Gastroesophageal sphincter (tissue), 4 donors: ENCODE measurements at regions not wholly inside any gene's neighbourhood (a gene's known extent, or its start where the extent isn't known, plus 50 kb on each side); places are given as distances from the start of the nearest gene placed in this dataset.

Source experiments
- ATAC-seq: fragments of 150-250 bp; one replicate; pipeline ENCODE4 v1.9.1; 2016; ENCODE audit warnings: mild to moderate bottlenecking, moderate library complexity
- H3K27ac ChIP-seq, 4 donors: fragments of 200-600 bp; sonication (generic) in 3 of 4; 1 replicate in 3 of 4; 2 replicates in 1 of 4; pipeline ENCODE4 v1.5.1; 2016 to 2019
- H3K27me3 ChIP-seq: fragments of 200-600 bp; sonication (generic); one replicate; pipeline ENCODE4 v1.5.1; 2019
- H3K36me3 ChIP-seq, 2 donors: fragments of 200-600 bp; sonication (generic); one replicate each; pipeline ENCODE4 v1.5.1; 2019; ENCODE audit warnings: control low read depth in 1 of 2
- H3K4me1 ChIP-seq, 3 donors: fragments of 200-600 bp; sonication (generic); 1 replicate in 2 of 3; 2 replicates in 1 of 3; pipeline ENCODE4 v1.5.1; 2016 to 2019; ENCODE audit warnings: control low read depth in 2 of 3
- H3K4me3 ChIP-seq, 2 donors: fragments of 200-600 bp; sonication (generic); one replicate each; pipeline ENCODE4 v1.5.1; 2019; ENCODE audit warnings: mild to moderate bottlenecking in 1 of 2, moderate library complexity in 1 of 2
- H3K9me3 ChIP-seq, 3 donors: fragments of 200-600 bp; sonication (generic); one replicate each; pipeline ENCODE4 v1.5.1; 2017 to 2019; ENCODE audit warnings: control low read depth in 2 of 3
- CTCF ChIP-seq, 4 experiments: fragments of 200-600 bp in 2 of 4; fragments of 450-650 bp in 2 of 4; sonication (generic) in 1 of 4; IDR thresholded peaks; one replicate each; pipeline ENCODE4 v1.5.1; 2017 to 2019; ENCODE audit warnings: antibody characterized with exemption in 4 of 4, mild to moderate bottlenecking in 2 of 4, moderate library complexity in 2 of 4
- EP300 ChIP-seq: sonication (generic); formaldehyde crosslinking; IDR thresholded peaks from one replicate; pipeline ENCODE4 v1.6.1; 2017; ENCODE audit warnings: antibody characterized with exemption, mild to moderate bottlenecking
- POLR2A ChIP-seq, 2 donors: fragments of 450-650 bp; IDR thresholded peaks; one replicate each; pipeline ENCODE4 v1.6.1; 2017; ENCODE audit warnings: antibody characterized with exemption in 2 of 2, mild to moderate bottlenecking in 2 of 2, moderate library complexity in 1 of 2
- POLR2AphosphoS5 ChIP-seq: sonication (generic); formaldehyde crosslinking; IDR thresholded peaks from one replicate; pipeline ENCODE4 v1.6.1; 2017; ENCODE audit warnings: antibody characterized with exemption
- WGBS, 2 donors: methylation state at CpG; one replicate each; pipeline ENCODE4 v1.1.5; 2018; ENCODE audit warnings: low coverage in 1 of 2; 5-methylcytosine and 5-hydroxymethylcytosine counted together

GRCh38 chr4:60013464-60014184 lies 1186.5 kb upstream of the ADGRL3 start:
- Histone ChIP-seq H3K36me3 (no peaks in the 10 kb centered on the region), H3K4me1 (peaks cover 0 to 4% (median 0%) of the 10 kb centered on the region in 3 donors), H3K9me3 (no peaks in the 10 kb centered on the region), H3K27ac (no peak overlapping the region), H3K27me3 (no peaks in the 10 kb centered on the region), H3K4me3 (no peak overlapping the region)
- no peak for ATAC-seq
- TF ChIP-seq POLR2AphosphoS5: no peak
- TF ChIP-seq EP300: no peak
- TF ChIP-seq POLR2A (IDR thresholded peaks at IDR 0.05): no peak
- no peak for TF ChIP-seq CTCF (IDR thresholded peaks at IDR 0.05)
- WGBS, 2 donors: 81 to 84% methylated on average over 2 of the region's 2 CpGs

- WGBS, 2 donors: 44% methylated on average over 1 of the region's 1 CpG
- H3K27me3 ChIP-seq: no peaks in the 10 kb centered on the region
- ATAC-seq: no peak
- H3K4me1 ChIP-seq: peaks cover 0 to 4% (median 0%) of the 10 kb centered on the region in 3 donors
- H3K9me3 ChIP-seq: no peaks in the 10 kb centered on the region
- no peaks in the 10 kb centered on the region for H3K36me3 ChIP-seq
- no peak for TF ChIP-seq POLR2AphosphoS5
- no peak for TF ChIP-seq EP300
- TF ChIP-seq CTCF (IDR thresholded peaks at IDR 0.05): no peak
- TF ChIP-seq POLR2A (IDR thresholded peaks at IDR 0.05): no peak
- H3K4me3 ChIP-seq: no peak overlapping the region
- H3K27ac ChIP-seq: no peak overlapping the region
Measured at GRCh38 chr4:60016971-60017370, 1183.2 kb upstream of the ADGRL3 start.

DNA sequence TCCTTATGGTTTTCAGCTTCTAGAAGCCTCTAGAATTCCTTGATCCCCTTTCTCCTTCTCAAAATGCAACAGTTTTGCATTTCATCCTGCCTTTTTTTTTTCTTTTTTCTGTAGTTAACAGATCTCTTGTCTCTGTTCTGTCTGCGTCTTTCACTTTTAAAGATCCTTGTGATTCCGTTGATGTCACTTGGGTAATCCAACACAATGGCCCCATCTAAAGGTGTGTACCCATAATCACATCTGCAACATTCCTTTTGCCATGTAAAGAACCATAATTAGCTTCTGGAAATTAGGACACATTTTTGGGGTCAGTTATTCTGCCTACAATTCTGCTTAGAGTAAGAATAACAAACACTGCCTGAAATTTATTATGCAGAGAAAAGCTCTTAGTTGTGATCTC lies 1180.9 kb upstream of the ADGRL3 start:
- Histone ChIP-seq H3K9me3 (no peaks in the 10 kb centered on the region), H3K4me1 (peaks cover 0 to 4% (median 0%) of the 10 kb centered on the region in 3 donors), H3K36me3 (no peaks in the 10 kb centered on the region), H3K27ac (no peak overlapping the region), H3K4me3 (no peak overlapping the region), H3K27me3 (no peaks in the 10 kb centered on the region)
- TF ChIP-seq EP300: no peak
- WGBS, 2 donors: 93 to 100% methylated on average over 1 to 2 of the region's 2 CpGs
- no peak for ATAC-seq

- 22 to 38% methylated on average over 1 of the region's 1 CpG for WGBS, 2 donors
- ATAC-seq: no peak
- TF ChIP-seq POLR2AphosphoS5: no peak
- no peak for TF ChIP-seq POLR2A (IDR thresholded peaks at IDR 0.05)
- TF ChIP-seq EP300: no peak
- TF ChIP-seq CTCF (IDR thresholded peaks at IDR 0.05): no peak
Measured at GRCh38 chr4:60019946-60020345, 1180.2 kb upstream of the ADGRL3 start.

GRCh38 chr4:60020389-60020788 lies 1179.7 kb upstream of the ADGRL3 start:
- Histone ChIP-seq H3K27me3 (no peaks in the 10 kb centered on the region), H3K27ac (no peak overlapping the region), H3K4me1 (peaks cover 0 to 4% (median 0%) of the 10 kb centered on the region in 3 donors), H3K4me3 (no peak overlapping the region), H3K9me3 (no peaks in the 10 kb centered on the region), H3K36me3 (no peaks in the 10 kb centered on the region)
- no peak for ATAC-seq
- WGBS, 2 donors: 54 to 68% methylated on average over 3 to 4 of the region's 4 CpGs
- TF ChIP-seq POLR2A (IDR thresholded peaks at IDR 0.05) (no peak), POLR2AphosphoS5 (no peak), EP300 (no peak), CTCF (IDR thresholded peaks at IDR 0.05) (no peak)

More at GRCh38 chr4:60019946-60020345, 1180.2 kb upstream of the ADGRL3 start:
- peaks cover 0 to 4% (median 0%) of the 10 kb centered on the region in 3 donors for H3K4me1 ChIP-seq
- no peak overlapping the region for H3K27ac ChIP-seq
- H3K36me3 ChIP-seq: no peaks in the 10 kb centered on the region
- no peaks in the 10 kb centered on the region for H3K27me3 ChIP-seq
- H3K9me3 ChIP-seq: no peaks in the 10 kb centered on the region
- H3K4me3 ChIP-seq: no peak overlapping the region
